ENCODE measurements at regions not wholly inside any gene's neighbourhood (a gene's known extent, or its start where the extent isn't known, plus 50 kb on each side); places are given as distances from the start of the nearest gene placed in this dataset.

DNA sequence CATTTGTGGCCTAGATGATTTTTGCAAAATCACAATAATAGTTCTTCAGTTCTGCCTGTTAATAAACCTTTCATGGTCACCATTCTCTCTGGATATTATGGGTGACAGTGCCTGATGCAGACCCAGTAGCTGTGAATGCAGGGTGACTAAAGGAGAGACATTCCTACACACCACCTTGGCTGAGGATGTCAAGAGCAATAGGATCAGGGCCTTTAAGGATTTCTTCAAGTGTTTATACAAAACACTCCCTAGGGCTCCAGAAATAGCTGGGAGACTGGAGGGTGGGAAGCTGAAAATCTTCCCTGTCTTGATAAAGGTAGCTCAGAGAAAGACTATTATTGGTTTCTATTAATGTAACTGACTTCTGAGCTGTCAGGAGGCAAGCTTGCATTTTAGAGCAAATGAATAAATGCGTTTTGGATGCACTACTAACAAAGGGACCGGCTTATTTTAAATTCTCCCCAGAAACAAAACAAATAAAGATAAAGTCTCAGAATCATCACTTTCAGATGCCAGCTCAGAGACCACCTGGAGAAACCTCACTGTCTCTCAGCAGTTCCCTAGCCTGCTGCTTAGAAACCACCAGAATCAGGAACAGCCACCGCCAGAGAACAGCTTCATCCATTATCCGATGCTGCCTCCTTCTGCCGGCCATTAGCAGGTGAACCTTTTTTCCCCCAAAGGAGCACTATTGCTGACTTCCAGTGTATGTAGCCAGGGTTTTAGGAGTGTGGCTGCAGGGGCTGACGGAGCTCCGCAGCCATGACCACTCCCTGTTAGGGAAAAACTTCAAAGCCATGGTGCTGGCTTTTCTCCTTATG lies 171.4 kb upstream of the DYNLRB2 start:
- TF ChIP-seq, protein P1, sequence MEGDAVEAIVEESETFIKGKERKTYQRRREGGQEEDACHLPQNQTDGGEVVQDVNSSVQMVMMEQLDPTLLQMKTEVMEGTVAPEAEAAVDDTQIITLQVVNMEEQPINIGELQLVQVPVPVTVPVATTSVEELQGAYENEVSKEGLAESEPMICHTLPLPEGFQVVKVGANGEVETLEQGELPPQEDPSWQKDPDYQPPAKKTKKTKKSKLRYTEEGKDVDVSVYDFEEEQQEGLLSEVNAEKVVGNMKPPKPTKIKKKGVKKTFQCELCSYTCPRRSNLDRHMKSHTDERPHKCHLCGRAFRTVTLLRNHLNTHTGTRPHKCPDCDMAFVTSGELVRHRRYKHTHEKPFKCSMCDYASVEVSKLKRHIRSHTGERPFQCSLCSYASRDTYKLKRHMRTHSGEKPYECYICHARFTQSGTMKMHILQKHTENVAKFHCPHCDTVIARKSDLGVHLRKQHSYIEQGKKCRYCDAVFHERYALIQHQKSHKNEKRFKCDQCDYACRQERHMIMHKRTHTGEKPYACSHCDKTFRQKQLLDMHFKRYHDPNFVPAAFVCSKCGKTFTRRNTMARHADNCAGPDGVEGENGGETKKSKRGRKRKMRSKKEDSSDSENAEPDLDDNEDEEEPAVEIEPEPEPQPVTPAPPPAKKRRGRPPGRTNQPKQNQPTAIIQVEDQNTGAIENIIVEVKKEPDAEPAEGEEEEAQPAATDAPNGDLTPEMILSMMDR (IDR thresholded peaks at IDR 0.05), result peak in 3 of 4 experiments; percentile 28 to 69 (median 58)
- no peak for TF ChIP-seq POLR2A (IDR thresholded peaks at IDR 0.05)
